Retina (tissue), 1 donor: ENCODE measurements at regions not wholly inside any gene's neighbourhood (a gene's known extent, or its start where the extent isn't known, plus 50 kb on each side); places are given as distances from the start of the nearest gene placed in this dataset.
"Not testable (repeated sequence)": the region's sequence is repeated elsewhere in the genome, so short reads cannot be mapped to it uniquely, and the experiment has no call there.

Source experiments
- DNase-seq: peaks from one replicate; pipeline ENCODE4 v3.0.0-alpha.2; 2016

DNA sequence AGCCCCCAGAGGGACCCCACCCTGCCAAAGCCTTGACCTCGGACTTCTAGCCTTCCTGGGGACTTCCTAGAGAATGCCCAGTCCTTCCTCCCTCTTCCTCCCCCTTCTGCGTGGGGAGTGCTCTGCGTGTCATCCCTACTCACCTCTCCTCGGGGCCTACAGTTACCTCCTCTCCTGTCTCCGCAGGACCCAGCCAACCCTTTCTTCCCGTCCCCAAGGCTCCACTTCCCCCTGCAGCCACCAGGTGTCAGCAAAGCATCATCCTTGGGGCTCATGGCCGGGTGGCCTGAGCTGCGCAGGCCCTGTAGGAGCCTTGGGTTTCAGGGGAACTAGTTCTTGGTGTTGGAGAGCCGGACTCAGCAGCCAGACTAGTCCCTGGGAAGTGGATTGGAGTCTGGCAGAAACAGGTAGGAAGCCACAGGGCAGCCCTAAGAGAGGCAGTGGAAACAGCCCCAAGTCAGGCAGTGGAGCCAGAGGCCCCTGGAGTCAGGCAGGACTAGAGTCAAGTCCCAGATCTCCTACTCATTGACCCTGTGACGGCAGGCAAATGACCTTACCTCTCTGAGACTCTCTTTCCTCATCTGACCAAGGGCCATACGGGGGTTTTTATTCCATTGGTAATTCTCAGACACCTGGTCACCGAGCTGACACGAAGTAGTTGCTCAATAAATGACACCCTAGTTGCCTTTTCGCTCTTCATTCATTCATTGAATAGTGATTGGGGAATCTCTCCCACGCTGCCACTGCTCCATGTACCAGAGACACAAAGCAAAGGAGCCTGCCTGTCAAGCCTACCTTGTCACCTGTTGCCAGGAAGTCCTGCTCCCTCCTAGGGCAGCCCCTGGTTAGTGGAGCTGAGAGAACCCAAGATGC is 101.8 kb upstream of the GRK3 start:
- peak; percentile 91 for DNase-seq

DNA sequence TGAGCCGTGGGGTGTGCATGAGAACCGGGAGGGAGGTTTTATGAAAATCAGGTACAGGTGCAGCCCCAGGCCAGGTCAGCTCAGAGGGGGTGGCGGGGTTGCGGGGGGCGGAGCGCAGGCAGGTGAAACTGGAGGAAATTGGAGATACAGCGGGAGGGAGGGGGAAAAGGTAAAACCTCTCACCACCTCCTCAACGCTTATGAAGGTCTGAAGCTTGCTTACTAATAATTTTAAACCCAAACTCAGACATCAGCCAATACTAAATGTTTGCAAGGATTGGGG is 101.2 kb upstream of the GRK3 start:
- DNase-seq, result not testable (repeated sequence)

DNA sequence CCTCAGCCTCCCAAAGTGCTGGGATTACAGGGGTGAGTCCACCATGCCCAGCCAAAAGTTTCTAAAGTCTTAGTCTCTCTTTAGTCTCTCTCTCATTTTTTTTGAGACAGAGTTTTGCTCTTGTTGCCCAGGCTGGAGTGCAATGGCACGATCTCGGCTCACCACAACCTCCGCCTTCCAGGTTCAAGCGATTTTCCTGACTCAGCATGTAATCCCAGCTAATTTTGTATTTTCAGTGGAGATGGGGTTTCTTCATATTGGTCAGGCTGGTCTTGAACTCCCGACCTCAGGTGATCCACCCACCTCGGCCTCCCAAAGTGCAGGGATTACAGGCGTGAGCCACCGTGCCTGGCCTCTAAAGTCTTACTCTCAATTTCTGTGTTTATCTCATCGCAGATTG is 100.1 kb upstream of the GRK3 start:
- DNase-seq, result not testable (repeated sequence)

DNA sequence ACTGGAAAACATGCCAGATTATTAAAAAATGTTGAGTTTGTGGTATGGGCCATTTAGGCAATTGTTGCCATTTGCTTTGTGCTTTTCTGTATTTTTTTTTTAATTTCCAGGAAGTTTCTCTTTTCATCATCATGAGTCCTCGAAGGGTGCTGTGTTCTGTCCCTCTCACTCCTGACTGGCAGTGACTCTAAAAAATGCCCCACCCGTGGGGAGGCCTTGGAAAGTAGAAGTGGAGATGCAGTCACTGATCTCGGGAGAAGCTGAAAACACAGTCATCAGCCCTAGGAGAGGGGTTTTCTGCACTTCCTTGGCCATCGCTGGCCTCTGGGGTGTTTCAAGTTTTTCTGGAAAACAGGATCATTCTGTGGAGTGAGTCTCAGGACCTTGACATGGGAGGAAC is 98.5 kb upstream of the GRK3 start:
- DNase-seq, result no peak

DNA sequence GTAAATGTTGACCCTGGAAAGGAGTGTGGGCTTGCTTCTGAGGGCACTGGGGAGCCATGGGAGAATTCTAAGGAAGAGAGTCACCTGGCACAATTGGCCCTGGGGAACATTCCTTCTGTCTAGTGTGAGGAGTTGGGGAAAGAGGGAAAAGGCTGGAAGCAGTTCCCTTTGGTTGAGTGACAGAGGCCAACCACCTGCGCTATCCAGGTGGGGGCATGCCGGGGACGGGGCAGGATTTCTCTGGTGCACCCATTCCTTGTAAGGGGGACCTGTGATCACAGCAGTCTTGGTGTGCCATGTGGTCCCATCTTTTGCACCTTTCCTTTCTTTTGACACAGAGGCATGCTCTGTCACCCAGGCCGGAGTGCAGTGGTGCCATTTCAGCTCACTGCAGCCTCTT is 92.1 kb upstream of the GRK3 start:
- DNase-seq, result no peak

DNA sequence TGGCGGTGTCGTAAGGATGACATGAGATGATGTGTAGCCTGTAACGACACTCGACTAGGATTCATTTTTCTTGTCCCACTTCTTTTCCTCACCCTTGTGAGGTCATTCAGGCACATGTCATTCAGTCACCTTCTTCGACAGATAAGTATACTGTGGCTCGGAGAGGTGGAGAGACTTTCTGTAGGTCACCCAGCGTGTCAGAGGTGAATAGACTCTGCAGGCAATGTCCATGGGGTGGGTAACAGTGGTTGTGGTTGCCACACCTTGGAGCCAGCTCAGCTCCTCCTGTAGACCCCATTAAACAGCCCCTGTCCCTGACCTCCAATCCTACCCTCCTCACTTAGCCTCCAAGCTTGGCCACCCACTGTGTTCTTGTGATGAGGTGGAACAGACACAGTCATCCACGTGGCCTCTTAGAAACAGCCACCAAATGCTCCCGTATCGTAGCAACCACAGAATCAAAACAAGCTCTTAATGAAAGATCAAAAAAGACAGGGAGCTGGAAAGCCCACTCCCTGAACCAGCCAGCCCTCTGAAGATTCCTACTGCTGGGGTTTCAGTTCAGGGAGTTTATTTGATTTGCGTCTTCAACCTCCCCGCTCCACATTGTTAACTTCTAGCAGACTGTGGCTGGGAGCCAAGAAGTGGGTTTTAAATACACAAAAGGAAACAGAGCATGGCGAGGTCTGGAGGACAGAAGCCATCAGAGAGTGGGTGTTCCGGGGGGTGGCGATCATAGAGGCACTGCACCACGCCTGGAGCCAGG is 89.0 kb upstream of the GRK3 start:
- peak; percentile 57 for DNase-seq

DNA sequence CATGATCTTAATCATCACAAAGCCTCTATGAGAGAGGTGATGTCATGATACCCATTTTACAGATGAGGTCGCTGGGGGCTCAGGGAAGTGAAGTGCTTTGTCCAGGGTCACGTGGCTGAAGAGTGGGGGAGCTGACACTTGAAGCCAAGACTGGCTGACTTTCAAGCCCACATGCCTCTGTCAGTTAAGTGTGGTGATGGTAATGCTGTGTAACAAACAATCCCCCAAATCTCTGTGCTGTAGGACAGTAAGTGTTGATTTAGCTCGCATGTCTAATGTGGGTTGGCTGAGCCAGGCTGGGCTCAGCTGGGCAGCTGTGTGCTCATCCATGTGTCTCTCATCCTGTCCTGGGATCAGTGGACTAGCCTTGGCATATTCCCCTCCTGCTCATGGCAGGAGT is 87.1 kb upstream of the GRK3 start:
- no peak for DNase-seq

DNA sequence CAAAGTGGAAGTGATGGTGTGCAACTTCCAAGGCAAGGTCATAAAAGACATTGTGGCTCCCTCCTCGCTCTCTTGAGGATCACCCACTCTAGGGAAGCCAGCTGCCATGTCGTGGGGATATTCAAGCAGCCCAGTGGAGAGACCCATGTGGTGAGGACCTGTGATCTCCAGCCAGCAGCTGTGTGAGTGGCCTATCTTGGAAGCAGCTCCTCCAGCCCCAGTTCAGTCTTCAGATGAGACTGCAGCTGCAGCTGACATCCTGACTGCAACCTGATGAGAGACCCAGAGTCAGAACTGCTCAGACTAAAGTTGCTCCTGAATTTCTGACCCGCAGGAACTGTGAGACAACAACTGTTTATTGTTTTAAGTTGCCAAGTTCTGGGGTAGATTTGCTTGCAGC is 86.4 kb upstream of the GRK3 start:
- no peak for DNase-seq

DNA sequence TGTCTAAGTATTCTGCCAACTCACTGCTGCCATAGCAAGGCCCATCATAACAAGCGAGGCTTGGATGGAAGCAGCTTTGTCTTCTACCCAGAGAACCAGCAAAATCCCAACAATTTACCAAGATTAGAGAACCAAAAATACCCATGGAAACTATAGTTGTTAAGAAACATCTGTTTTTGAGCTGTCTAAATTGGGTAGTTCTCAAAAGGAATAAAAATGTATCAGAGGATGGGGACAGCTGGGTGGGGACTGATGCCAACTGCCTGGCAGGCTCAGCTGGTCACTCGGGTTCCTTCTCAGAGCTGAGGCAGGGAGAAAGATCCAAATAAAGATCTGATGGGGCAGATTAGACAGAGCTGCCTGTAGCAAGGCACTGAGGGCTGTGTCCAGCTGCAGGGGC is 85.9 kb upstream of the GRK3 start:
- no peak for DNase-seq

DNA sequence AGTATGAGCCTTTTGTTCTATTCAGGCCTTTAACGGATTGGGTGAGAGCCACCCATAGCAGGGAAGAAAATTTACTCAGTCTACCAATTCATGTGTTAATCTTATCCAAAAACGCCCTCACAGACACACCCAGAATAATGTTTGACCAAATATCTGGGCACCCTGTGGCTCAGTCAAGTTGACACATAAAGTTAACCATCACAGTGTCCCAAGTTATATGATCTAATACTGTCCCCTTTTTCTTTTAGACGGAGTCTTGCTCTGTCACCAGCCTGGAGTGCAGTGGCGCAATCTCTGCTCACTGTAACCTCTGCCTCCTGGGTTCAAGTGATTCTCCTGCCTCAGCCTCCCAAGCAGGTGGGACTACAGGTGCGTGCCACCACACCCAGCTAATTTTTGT is 83.6 kb upstream of the GRK3 start:
- DNase-seq, result not testable (repeated sequence)

DNA sequence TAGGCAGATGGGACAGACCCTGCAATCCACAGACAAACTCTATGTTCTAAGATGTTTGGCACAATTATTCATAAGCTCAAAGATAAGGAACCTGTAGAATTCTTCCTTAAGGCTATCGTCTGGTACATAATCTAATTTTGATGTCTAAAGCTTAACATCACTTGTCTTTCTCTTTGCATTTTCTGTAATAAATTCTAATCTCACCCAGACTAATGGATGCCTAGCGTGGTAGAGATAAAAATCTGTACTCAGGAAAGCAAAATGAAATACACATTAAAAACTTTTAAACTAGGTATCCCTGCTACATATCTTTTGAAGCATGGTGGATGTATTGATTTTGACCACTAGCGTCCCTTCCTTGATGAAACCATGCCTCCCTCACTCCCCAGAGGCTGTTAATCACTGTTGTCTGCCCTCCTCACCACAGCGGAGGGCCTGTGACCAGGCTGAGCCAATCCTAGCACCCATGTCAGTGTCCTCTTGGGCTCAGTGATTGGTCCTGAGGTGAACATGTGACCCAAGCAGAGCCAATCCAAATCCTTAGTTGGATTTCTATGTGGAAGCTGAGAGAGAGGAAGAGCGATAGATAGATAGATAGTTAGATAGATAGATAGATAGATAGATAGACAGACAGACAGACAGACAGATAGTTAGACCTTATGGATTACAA is 82.2 kb upstream of the GRK3 start:
- DNase-seq, result no peak

DNA sequence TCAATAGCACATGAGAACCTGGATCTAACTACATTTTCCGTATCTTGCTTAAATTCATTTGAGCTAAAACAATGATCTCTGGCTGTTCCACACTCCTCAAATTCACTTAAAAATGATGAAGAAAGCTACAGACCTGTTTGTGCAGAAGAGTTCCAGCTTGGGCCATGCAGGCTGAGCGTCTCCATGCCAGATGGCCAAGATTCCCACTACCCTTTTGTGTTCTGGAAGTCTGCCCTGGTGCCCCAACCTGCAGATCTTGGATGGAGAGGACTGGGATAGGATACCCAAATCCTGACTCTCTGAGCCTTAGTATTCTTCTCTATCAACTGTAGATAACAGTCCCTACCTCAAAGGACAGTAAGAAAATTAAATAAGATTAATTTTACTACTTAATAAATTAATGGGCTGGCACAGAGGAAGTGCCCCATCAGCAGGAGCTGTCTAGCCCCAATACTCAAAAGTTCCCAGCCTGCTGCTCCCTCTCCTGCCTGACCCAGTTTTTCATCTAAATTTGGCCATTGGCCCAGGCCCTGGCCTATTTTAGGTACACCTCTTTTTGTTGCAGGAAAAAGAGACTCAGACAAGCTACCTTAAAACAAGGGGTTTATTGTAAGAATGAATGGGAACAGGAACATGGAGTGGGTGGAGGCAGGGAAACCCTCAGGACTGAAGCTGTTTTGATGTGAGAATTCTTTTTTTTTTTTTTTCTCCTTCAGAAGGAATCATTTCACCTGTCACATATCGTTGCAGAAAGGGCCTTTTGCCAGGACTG is 81.4 kb upstream of the GRK3 start:
- DNase-seq, result no peak

DNA sequence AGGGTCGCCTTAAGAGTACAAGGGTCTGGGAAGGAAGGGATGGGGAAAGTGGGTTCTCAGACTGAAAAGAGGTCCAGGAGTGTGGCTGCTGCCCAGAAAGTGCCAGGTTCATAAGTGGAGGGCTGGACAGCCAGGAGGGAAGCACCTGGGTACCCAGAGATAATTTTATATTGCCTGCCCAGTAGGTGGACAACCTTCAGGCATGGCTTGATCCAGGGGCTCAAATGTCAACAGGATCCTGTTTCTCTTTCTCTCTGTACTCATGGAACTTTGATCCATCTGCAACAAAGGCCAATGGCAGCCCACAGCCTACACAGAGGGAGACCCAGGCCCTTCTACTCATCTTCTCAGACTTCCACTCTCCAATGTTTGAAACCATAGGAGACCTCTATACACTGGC is 80.5 kb upstream of the GRK3 start:
- no peak for DNase-seq

DNA sequence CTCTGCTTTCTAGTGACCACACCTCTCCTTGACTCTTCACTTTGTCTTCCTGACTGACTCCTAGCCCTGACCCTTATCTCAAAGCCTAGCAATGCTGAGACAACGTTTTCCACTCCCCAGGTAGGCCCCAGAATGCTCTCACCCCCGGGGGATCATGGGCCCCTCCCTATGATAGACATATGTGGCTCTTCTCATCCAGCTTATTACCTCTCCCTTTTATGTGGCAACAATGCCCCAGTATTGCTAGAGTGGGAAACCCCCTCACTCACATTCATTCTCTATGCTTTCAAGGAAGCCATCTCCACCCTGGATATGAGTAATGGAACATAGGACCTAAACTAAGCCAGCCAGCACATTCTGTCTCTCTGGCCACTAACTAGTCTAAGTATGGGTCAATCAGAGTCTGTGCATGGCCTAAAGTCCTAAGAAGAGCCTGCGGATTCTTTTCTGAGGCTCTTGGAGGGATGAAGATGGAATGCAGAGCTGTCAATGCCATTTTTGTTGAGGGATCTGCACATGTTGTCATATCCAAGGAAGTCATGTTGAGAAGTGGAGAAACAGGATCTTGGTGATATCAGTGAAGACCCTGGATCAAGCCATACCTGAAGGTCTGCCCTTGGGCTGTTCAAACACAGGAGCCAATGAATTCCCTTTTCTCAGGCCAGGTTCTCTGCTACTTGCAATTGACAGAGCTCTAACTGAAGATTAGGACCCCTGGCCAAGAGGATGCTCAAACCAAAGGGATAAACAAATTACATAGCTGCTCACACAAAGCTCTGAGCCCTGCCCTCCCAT is 79.8 kb upstream of the GRK3 start:
- DNase-seq, result no peak

DNA sequence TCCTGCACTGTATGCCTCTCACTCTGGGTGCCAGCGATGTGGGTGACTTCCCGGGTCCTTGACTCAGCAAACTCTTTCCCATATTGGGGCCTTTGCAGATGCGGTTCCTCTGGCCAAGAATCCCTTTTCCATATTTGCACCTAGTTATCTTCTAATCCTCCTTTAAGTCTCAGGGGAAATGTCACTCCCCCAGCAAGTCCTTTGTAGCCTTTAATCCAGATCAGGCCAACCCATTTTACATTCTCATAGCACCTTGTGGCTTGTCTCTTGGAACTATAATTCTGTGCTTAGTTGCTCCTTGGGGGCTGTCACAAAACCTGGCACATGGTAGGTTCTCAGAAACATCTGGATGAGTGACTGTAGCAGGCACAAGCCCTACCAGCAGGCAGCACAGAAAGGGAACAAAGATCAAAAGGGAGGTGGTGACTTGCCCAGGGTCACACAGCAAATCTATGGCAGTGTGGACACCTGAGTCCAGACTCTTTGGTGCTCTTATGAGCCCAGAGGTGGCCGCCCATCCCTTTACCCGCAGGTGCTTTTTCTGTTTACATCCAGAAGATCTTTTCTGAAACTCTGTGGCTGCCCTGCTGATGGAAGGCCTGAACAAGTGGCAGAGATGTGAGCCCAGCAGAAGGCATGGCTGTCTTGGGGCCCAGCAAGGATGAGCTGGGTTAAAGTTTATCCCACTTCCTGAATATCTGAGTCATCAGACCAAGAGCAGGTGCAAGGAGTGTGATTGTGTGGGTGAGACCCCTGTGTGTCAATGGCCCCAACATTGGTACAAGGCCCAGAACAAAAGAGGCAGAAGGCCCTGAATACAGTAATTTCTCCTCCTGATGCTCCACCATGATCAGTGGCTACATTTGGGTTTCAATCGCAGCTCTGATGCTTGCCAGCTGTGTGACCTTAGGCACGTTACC is 78.6 kb upstream of the GRK3 start:
- DNase-seq, result no peak

DNA sequence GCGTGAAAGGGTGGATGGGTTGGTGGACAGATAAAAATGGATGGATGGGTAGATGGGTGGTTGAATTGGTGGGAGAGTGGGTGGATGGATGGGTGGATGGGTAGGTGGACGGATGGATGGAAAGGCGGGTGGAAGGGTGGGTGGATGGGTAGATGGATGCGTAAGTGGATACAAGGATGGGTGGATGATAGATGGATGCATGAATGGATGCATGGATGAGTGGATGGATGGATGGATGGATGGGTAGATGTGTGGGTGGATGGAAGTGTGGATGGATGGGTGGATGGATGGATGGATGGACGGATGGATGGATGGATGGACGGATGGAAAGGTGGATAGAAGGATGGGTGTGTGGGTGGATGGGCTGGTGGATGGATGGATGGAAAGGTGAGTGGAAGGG is 77.0 kb upstream of the GRK3 start:
- DNase-seq, result no peak

DNA sequence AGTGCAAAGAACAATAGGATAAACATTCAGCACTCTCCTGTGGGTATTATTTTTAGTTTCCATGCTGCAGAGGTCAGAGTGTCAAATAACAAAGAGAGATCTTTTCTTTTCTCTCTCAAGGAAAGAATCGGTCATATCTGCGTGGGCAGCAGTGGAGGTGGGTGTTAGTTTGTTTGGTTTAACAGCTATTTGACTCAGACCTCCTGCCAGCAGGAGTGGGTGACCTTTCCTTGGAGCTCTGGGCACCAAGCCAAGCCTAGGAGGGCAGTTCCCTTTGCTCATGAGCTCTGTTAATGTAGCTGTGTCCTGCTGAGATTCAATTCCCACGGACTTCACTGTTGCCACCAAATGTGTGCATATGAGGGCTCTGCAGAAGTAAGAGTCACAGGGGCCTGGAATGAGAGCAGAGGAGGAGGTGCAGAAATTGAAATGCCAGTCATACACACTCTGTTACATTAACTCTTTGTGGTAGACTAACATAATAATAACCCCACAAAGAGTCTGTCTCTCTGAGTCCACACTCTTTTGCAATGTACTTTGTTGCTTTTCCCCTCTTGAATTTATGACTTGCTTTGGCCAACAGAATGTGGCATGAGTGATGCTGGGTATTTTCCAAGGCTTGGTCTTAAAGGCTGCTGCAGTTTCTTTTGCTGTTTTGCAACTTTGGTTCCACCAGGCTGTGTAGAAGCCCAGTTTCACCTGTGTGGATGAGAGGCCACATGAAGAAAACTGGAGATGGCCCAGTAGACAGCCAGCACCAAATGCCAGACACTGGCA is 76.0 kb upstream of the GRK3 start:
- DNase-seq, result no peak

DNA sequence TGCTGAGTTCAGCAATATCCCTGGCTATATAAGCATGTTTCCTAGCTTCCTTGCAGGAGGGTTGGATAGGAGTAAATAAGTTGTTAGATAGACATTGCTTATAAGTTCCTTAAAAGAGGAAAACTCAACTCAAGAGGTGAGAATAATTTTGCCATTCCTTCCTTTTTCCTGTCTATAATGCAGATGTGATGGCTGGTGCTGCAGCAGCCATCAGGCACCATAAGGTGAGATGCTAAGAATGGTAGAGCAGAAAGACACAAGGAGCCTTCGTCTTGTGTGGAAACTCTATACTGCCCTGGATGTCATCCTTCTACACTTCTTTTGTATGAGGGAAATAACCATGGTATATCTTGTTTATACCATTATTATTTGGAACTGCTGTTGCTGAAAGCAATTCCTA is 74.5 kb upstream of the GRK3 start:
- DNase-seq, result no peak

DNA sequence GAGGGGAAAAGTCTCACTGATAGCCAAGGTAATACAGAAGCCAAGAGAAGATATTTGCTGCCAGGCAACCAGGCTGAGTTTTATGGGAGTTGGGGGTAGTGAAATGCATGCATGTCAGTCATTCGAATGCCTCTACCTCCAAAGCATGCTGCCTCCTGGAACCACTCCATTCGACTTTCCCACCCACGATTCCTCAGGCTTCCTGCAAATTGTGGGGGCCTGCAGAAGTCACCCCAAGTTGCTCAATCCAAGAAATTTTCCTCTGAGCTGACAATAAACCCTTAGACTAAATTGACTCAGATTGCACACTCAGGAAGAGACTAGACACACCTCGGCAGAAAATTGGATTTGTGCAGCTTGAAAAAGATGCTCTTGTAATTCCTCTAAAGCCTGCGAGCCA is 73.6 kb upstream of the GRK3 start:
- DNase-seq, result no peak

DNA sequence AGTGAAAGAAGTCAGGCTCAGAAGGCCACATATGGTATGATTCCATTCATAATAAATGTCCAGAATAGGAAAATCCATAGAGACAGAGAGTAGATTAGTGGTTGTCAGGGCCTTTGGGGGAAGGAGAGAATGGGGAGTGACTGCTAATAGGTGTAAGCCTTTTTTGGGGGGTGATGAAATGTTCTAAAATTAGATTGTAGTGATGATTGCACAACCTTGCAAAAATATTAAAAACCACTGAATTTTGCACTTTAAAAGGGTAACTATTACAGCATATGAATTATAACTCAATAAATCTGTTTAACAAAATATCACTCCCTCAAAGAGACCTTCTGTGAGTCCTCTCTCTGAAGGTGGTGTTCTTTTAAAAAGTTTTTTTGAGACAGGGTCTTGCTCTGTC is 72.3 kb upstream of the GRK3 start:
- DNase-seq, result no peak
